DMS53 (cell line): ENCODE measurements at regions not wholly inside any gene's neighbourhood (a gene's known extent, or its start where the extent isn't known, plus 50 kb on each side); places are given as distances from the start of the nearest gene placed in this dataset.

ENCODE experiments used
- DNase-seq: peaks from one replicate; lab custom pipeline; 2025; lab: John Stamatoyannopoulos, UW

DNA sequence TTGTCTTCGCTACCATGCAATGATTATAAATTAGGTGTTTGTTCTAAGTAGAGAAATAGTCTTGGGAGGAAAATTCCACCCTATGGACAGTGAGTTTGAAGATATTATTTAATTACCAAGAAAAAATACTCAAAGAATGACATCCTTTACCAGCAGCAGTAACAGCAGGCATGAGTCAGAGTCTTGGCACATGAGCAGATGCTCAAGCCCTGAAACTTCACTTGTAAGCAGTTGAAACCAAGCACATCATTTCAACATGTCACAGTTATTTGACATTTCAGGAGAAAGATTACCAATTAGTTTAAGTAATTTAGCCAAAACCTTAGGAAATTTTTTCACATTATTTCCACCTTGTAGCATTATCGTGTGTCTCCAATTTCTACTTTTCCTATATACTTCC lies 99.2 kb downstream of the C12orf50 start:
- no peak for DNase-seq

DNA sequence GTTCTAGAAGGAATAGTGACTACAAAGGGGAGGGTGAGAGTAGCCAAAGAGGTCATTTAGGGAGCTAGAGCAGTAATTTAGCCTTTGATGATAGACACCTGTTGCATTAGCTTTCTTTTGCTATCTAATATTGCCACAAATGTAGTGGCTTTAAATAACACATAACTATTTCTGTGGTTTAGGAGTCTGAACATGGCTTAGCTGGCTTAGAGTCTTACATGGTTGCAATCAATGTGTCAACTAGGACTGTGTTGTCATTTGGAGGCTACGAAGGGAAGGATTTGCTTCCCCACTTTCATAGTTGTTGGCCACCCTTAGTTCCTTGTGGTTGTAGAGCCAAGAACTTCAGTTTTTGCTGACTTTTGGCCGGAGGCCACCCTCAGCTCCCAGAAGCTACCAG lies 99.9 kb downstream of the C12orf50 start:
- DNase-seq: no peak

DNA sequence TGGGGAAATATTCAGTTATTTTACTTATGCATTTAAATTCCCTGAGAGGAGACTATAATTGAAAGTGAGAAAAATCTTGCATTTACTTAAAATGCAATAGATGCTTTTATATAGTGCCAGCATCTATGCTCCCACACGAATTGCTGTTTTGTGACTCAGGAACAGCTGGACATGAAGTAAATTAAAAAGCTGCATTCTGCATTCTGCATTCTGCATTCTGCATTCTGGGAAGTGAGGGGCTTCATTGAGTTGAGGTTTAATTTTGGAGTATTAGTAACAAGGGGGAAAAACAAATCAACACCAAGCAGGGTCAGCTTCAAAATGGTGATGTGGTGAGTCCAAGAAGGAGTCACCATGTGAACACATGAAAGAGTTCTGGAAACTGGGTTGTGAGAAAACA lies 101.2 kb downstream of the C12orf50 start:
- no peak for DNase-seq

DNA sequence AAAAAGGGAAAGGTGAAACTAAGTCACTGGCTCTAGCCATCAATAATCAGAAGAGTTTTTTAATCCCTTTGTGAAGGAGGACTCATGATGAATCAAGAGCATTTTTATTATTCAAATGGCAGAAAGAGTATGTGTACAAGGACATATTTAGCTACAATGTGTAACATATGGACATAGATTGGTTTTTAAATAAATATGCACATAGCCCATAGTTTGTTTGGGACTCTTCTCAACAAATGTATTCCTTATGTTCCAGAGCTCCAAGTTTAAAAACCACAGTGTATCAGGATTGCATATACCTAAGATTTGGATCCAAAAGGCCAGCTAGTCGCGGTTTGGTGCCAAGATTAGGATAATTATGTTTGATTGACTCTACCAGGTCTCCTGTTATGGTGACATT lies 104.2 kb downstream of the C12orf50 start:
- no peak for DNase-seq

GRCh38 chr12:87924149-87924548 lies 105.1 kb downstream of the C12orf50 start:
- no peak for DNase-seq

DNA sequence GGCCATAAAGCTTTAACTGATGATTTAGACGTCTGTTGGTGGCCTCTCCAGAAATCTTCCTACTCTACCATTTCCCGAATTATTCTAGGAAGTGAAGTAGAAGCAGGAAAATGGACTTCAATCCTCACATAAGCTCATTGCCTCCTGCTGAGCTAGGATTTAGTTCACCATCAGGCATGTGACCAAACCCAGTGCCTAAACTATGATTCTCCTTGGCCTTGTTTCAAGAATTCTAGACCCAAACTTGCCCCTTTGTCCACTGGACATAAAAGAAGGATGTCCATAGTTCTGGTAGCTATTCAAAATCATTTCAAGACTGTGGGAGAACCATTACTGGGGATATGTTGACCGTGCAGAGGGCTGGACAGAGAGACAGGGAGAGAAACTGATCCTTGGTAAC lies 105.8 kb downstream of the C12orf50 start:
- no peak for DNase-seq

- no peak for DNase-seq
Measured at GRCh38 chr12:87922736-87923135, 106.5 kb downstream of the C12orf50 start.

GRCh38 chr12:87921621-87922020 lies 107.6 kb downstream of the C12orf50 start:
- DNase-seq: no peak

- no peak for DNase-seq
Measured at GRCh38 chr12:87920139-87920538, 109.1 kb downstream of the C12orf50 start.

GRCh38 chr12:87901457-87901856 lies 127.7 kb downstream of the C12orf50 start:
- no peak for DNase-seq

- DNase-seq: no peak
Measured at GRCh38 chr12:87897662-87898061, 131.5 kb downstream of the C12orf50 start.

- no peak for DNase-seq
Measured at GRCh38 chr12:87883806-87884205, 145.4 kb downstream of the C12orf50 start.

GRCh38 chr12:87879141-87879540 lies 150.1 kb downstream of the C12orf50 start:
- DNase-seq: no peak

GRCh38 chr12:87870493-87871460 lies 158.4 kb downstream of the C12orf50 start:
- no peak for DNase-seq

DNA sequence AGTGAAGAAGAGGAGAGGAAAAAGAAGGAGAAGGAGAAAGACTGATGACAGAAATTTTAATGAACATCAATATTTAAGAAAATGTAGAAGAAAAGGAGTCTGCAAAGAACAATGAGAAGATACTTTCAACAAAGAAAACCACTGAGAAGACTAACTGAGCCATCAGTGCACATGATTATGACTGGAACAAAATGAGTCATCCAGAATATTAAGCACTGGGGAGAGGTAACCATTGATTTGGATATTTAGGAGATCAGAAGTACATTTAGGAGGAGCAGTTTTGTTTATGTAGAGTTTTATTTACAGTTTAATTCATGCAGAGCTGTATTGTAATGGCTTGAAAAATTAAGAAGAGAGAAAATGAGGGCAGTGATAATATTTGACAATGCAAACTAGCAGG lies 159.1 kb downstream of the C12orf50 start:
- no peak for DNase-seq

DNA sequence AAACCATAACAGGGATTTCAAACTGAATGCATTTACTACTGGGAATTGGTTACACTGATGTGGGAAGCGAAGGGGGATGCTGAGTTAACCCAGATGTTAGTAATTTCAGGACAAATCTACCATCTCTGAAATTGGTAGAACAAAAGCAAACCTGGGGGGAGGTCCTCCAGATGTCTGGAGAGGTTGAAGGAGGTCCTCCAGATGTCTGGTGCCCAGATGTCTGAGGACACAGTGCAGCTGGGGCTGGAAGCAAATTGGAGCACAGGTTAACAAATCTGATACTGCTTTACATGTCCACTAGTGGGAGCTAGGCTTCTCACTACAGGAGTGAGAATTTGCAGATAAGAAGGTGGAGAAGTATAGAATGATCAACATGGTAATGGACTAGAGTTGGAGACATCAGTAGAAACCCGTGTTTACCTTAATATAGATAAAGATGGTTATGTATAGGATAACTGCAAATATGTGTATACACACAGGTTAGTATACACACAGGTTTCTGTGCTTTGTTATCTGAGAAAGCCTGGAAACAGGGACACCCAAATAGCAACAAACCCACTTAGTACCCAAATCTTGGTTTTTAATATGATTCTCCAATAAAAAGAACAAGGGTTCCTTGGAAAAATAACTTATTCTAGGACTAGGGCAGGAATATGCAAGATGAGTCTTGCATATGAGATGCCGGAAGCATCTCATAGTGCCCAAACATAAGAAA lies 162.5 kb downstream of the C12orf50 start:
- DNase-seq: peak; percentile 74

DNA sequence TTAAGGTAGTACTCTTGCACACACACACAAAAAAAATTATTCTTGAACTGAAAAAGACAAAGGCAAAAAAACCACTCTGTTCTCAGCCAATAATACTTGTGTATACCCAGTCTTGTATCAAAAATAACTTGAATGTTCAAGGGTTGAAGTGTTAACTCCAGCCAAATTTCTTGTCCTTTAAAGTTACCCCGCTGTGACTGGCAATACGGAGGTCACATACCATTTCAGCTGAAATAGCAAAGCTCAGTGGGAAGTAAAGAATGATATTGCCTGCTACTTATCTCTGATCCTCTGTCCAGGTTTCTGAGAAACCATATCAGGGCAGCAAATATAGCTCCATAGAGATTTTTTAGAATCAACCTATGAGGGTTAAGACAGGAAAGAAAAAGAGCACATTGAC lies 167.4 kb downstream of the C12orf50 start:
- no peak for DNase-seq

- DNase-seq: no peak
Measured at GRCh38 chr12:87853448-87854003, 175.7 kb downstream of the C12orf50 start.

- DNase-seq: no peak
Measured at GRCh38 chr12:87849074-87849473, 180.1 kb downstream of the C12orf50 start.

GRCh38 chr12:87848248-87848868 lies 180.8 kb downstream of the C12orf50 start:
- peak; percentile 78 for DNase-seq

DNA sequence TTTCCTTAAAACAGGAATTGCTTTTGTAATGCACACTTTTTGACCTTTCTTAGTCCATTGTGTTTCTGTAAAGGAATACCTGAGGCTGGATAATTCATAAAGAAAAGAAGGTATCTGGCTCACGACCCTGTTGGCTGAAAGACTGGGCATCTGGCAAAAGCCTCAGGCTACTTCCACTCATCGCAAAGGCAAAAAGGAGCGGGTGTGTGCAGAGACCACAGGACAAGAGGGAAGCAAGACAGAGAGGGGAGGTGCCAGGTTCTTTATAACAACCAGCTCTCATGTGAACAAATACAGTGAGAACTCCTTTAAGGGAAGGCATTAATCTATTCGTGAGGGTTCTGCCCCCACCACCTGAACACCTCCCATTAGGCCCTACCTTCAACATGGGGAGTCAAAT lies 182.1 kb downstream of the C12orf50 start:
- no peak for DNase-seq

- DNase-seq: no peak
Measured at GRCh38 chr12:87846045-87846444, 183.2 kb downstream of the C12orf50 start.
